Activated T-cell treated with anti-CD3 and anti-CD28 coated beads, Interleukin-2, amount 50 U/mL, for 48 hours (primary cell): ENCODE measurements at regions not wholly inside any gene's neighbourhood (a gene's known extent, or its start where the extent isn't known, plus 50 kb on each side); places are given as distances from the start of the nearest gene placed in this dataset.
"Not testable (repeated sequence)": the region's sequence is repeated elsewhere in the genome, so short reads cannot be mapped to it uniquely, and the experiment has no call there.

Source experiments
- DNase-seq, 2 experiments: peaks; one replicate each; pipeline ENCODE4 v3.0.0-alpha.2; 2020

DNA sequence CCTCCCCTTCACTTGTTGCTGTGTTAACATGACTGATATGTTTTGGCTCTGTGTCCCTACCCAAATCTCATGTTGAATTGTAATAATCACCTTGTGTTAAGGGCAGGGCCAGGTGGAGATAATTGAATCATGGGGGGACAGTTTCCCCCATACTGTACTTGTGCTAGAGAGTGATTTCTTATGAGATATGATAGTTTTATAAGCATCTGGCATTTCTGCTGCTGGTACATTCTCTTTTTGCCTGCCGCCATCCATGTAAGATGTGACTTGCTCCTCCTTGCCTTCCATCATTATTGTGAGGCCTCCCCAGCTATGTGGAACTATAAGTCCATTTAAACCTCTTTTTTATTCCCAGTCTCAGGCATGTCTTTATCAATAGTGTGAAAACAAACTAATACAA lies 185.0 kb downstream of the TBX18 start:
- no peak for DNase-seq

DNA sequence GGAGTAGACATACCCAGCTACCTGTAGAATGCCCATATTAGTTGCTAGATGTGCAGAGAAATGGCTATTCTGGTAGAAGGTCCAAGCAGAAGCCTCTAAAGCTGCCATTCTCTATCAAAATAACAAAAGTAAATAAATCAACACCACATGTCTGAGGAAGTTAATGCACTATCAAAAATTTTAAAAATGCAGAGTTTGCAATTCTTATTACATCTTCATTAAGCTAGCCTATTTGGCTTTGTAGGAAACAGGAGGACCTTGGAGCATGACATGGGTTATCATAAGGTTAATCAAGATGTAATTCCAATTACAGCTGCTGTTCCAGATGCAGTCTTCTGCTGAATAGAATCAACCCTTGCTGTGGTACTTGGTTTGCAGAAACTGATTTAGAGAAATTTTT lies 188.4 kb downstream of the TBX18 start:
- DNase-seq: no peak

DNA sequence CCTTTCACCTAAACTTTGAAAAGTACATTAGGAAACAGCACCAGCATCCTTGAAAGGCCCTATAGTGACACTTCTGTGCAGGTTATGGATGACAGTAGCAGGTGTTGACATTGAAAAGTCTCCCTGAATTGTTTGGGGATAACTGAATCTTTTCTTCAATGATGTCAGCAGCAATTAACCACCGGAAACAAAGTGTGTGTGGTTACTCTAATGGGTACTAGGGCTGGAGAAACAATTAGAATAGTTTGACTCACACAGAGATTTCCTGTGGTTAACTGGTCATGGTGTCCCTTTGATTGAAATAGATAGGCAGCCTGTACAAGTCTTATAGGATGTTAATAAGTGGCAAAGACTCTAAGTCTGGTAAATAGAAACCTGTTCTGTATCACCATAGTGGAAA lies 189.1 kb downstream of the TBX18 start:
- no peak for DNase-seq

DNA sequence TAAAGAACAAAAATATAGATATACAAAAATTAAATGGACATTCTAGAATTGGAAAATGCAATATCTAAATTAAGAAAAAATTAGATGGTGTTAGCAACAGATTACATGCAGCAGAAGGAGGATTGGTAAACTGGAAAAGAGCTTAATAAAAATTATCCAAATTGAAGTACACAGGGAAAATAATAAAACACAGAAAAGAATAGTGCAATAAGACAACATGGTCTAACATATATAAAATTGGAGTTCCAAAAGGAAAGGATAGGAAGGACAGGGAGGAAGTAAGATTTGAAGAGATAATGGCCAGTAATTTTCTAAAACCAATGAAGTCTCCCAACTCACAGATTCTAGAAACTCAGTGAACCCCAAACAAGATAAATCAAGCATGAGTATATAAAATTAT lies 194.5 kb downstream of the TBX18 start:
- no peak for DNase-seq

DNA sequence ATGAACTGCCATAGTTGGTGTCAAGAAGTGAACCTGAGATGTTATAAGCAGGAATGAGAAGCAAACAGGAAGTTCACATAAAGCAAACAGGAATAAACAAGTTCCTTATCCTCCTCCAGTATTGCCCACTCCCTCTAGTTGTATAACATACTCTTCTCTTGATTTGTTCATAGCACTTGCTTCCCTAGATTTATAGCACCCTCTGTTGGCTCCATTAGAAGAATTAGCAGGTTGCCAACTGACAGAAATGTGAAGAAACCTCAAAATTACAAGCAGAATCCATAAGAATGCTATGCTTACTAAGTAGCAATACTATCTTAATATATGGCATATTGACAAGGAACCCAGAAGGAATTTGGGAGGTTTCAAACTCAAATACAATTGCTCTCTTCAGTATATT lies 195.4 kb downstream of the TBX18 start:
- no peak for DNase-seq

DNA sequence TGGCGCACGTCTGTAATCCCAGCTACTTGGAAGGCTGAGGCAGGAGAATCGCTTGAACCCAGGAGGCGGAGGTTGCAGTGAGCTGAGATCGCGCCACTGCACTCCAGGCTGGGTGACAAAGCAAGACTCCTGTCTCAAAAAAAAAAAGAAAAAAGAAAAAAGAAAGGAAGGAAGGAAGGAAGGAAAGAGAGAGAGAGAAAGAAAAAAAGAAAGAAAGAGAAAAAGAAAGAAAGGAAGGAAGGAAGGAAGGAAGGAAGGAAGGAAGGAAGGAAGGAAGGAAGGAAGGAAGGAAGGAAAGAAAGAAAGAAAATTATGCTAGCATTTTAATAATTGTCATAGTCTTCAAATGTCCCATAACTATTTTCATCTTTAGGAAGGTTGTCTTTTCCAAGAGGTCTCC lies 198.7 kb downstream of the TBX18 start:
- not testable (repeated sequence) for DNase-seq

DNA sequence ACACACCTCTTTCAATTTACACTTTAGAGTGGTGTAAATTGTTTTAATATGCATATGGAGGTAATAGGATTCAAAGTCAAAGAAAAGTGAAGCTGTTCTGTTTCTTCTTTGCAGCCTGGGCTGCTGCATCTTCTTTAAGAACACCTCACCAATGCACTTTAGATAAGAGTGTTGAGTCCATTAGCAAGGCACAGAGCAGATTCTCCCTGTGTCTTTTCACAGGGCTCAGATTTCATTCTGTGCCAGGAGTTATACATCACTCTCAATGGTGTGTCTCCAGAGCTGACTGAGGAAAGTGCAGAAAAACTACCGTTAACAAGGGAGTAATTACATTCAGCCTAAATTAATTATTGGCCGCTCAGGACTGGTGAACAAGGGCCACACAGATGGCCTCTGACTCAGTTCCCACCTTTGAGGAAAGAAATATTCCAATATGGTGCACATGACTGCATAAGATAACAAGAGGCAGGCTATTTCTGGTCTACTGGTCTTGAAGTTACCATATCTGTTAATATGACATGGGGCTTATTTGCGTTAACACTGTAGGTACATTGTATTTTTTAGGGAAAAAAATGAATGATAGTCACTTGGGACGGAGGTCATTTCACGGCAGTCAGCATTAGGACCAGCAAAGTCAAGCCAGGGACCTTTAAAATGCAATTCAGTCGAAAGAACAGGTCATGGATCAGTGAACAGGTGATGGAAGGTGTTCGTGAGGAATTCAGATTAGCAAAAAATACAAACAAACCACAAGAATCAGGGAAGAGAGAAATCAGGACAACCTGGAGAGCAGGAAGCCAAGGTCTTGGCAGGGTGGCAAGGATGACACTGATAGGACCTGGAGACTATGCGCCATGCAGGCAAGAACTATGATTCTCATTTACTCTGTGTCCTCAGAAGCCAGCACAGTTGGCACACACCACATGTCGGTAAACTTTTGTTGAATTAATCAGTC lies 203.7 kb downstream of the TBX18 start:
- DNase-seq: no peak

DNA sequence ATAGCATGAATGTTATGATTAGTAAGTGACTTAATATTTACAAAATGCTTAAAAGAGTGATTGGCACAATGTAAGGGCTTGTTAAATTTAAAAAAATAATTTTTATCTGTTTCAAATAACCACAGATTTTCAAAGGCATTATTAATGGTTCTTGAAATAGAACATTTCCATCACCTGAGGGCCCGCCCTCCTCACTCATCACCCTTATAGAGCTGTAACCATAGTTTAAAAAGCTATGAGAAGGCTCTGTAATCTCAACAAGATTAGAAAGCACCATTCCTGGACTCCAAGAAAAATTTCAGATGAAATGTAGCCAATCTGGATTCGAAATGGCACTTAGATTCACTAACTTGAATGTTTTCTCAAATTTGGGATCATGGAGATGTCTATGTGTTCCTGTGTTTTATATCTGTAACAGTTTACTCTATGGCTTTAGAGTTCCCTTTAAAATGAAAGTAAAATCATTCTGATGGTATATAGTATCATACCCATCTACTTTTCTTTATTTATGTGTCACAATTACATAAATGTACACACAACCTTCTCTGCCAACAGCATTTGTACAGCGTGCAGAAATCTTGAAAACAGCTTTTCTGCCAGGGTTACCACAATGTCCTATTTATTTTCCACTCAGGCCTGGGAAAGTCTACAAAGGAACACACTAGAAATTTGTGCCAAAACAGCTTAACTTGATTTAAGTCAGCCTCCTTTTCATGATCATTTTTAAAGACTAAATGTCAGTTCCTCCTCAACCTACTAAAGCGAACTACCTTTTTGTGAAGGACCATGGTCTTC lies 207.7 kb downstream of the TBX18 start:
- no peak for DNase-seq

DNA sequence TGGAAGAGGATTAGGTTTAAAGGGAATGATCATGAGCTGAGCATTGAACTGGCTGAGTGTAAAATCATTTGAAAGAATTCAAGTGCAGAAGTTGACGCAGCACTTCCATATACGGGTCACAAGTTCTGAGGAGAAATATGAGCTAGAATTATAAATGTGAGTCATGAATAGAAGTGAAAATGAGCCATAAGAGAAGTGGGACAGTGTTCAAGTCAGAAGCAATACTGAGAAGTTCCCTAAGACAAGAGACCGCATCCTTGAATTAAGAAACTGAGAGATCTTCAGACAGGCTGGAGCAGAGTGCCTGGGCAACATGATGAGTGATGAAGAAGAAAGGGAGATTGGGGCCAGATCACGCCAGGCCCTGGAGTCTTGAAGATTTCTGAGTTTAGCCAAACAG lies 209.7 kb downstream of the TBX18 start:
- no peak for DNase-seq

DNA sequence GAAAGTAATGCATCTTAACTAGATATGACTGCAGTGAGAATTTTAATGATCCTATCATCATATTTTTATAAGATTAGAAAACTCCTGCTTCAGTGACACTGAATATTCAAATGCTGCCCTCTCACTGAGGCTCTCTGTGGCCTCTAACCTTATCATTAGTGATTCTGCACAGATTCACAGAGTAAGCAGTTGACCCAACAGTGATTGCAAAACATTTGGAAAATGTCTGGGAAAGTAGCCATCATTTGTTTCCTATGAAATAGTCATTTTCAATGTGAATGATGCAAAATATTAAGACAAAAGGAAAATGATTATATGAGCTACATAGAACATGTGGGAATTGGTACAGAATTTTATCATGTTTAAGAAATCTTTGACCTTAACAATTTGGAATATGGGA lies 210.3 kb downstream of the TBX18 start:
- DNase-seq: no peak

DNA sequence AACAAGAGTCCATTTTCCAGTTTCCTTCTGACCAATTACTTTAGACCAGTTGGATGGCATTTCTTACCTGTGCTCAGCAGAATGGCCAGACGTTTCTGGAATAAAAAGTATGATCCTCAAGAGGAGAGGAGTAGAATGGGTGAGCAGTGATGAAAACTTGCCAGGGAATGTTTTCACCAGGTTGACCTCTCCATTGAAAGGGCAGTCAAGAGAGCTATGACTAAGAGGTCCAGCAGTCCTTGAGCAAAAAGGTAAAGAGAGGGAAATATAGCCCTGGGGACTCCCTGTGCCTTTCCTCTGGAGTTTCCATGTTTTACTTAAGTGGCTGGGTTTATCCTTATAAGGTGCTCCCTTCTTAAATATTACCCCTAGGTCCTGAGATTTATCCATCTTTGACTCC lies 210.9 kb downstream of the TBX18 start:
- DNase-seq: no peak

DNA sequence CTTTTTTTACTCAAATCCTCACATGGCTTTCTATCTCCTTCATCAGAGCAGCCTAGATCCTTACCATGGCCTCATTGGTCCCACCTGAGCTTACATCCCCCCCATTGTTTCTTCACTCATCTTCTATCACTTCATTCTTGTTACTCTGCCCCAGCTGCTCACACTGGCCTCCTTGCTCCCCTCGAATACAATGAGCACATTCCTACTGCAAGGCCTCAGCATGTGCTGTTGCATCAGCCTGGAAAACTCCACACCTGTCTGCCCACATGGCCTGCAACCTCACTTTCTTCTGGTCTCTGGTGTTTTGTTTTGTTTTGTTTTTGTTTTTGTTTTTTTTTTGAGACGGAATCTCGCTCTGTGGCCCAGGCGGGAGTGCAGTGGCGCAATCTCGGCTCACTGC lies 212.6 kb downstream of the TBX18 start:
- no peak for DNase-seq

DNA sequence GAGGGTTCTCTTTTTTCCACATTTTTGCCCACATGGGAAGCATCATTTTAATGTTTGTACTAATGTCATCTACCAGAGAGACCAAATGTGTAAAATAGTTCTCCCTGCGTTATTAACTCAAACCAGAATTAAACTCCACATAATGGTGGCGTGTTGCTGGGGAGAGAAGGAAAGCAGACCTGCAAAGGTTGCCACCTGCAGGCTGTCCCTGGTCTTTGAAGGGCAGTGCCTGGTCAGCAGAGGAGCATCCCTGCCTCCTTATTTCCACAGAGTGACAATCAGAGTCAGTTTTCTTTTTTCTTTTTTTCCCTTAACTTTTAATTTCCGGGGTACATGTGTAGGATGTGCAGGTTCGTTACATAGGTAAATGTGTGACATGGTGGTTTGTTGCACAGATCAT lies 214.5 kb downstream of the TBX18 start:
- DNase-seq: no peak

DNA sequence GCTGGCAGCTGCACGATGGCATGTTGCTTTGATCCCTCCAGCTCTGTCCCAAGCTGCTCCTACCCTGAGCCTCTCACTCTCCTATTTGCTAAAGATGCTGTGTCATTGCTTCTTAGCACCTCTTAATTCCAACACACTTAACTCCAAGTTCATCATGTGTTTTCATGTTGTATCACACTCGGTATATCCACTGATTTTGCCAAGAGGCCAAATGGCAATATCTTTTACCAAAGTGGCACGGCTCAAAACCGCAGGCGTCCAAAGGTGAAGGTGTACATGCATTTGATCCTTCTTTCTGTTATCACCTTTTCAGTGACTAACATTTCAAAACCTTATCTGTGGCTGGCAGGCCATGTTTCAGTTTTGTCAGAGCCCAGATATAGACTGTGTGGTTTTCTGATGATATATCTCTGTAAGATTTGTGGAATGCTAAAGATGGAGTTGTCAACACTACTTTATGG lies 217.0 kb downstream of the TBX18 start:
- no peak for DNase-seq

DNA sequence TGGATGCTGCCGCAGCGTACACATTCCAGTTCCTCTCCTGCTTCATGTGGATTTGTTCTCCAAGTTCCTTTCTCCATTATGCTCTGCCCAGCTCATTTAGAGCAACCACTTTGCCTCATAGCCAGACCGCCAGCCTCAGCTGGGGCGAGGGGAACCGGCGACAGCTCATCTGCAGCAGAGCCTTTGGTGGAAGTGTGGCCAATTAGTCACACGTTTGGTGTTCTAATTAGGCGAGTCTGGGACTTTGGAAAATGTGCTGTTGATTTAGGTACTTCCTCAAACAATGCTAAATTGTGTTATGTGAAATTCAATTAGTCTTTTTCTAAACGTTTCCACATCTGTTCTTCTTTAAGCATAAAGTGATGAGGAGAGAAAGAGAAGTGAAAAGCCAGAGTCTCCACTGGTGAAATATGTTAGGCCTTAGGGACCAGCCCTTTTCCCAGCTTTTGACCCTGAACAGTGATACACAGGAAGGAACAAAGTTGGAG lies 217.9 kb downstream of the TBX18 start:
- no peak for DNase-seq

DNA sequence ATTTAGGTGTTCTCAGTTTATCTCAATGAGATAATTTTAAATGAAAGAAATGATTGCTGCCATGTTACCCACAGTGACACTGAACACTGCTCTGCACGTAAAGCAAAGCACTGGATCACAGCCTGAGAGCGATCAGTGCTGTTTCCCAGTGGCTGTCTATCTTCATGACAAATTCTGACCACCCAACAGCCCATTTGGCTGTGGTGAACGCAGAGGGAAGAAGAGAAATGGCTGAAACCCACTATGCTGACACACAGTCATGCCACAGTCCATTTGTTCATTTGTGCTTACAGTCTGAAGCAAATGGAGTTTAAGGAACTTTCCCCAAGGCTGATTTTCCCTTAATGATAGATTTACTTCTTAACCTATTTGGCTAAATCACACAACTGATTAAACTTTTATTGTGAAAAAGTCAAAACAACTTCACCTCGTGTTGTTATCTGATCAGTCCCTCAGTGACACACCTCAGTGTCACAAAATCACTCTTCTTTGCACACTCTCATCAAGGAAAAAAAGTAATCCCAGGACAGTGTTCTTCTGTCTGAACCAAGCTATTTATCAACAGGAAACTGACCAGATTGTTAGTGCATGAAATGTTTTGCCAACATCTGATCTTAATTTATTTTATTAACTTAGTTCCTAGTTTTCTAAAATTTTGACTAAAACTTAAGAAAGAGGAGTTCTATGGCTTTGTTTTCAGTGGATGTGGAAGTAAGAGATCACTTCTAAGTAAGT lies 225.1 kb downstream of the TBX18 start:
- no peak for DNase-seq

DNA sequence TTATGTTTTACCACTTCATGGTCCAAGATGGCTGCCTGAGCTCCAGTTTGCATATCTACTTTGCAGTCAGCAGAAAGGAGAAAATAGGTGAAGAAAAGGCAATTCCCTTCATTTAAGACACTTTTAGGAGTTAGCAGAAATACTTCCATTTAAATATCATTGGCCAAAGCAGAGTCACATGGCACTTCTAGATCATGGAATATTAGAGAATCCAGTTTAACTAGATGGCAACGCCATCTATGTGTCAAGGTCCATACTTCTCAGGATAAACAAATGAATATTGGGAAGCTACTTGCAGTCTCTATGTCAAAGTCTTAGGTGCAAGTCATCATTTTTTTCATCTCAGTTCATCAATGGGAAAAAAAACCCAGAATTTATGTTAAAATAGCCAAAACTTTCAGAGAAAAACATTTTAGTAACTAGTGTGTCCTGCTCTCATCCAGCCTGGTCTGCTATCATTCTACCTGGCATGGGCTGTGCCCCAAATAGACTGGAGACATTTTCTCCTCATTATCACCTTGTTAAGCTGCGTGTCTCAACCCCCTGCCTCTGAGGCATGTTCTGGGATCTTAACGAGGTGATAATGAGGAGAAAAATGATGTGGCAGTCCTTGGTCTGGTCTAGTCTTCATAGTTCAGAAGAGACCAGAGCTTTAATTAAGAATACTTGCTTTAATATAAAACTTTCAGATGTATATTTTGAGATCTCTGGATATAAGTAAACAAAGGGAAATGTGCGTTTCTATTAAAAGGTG lies 227.3 kb downstream of the TBX18 start:
- no peak for DNase-seq

DNA sequence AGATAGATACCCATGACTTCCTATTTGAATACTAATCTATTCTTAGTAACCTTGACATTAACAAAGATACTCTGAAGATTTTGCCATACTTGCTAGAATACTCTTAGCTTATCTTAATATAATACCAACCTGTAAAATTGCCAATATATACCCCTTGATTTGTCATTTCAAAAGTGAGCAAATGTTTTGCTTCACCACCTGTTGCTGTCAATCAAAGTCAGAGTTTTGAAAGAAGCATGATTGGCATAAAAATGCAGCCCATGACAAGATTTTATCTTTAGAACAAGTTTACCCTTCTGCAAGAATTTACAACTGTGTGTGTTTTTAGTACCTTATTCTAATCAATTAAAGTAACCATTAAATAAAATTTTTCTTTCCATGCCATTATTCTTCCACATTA lies 236.2 kb downstream of the TBX18 start:
- no peak for DNase-seq

DNA sequence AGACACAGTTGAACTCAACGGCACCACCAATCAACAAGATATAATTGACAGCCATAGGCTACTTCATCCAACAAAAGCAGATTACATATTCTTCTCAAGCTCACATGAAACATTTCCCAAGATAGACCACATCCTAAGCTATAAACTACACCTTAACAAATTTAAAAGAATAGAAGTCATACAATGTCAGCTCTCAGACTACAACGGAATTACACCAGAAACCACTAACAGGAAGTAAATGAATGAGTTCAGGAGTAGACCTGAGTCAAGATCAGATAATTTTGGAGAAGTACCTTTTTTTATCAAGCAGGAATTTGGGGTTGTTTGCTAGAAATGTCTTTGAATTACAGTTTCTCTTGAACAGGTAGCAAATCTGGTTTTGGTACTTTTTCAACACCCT lies 237.8 kb downstream of the TBX18 start:
- no peak for DNase-seq

DNA sequence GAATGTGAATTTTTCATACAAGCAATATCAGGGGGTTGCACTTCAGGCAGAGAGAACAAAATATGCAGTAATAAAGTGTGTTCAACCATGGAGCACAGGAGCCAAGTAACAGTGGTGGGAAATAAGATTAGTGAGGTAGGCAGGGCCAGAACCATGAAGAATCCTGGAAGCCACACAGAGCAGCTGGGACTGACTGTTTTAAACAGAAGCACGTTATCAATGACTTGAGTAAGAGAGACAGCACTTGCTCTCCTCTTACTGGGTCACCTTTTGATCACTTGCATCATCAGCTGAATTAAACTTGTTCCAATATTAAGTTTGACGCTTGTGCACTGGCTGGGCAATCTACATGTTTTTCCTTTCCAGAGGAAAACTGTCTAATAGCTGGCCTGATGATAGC lies 238.5 kb downstream of the TBX18 start:
- no peak for DNase-seq

DNA sequence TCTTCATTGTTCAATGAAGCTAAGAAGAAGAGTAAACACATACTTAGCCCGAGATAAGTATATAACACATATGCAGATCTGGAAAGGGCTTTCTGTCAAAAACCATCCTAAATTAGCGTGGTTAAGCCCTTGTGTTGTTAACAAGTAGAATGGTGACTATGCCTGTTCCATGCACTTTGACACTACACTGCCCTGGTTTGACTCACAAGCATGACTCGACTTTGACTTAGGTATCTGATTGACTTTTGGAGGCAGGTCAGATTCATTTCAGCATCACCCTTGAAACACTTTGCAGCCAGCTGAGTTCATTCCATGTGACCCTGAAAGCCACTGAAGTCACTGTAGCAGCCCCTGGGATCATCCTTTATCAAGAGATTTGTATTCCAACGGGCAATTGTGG lies 239.8 kb downstream of the TBX18 start:
- DNase-seq: no peak

DNA sequence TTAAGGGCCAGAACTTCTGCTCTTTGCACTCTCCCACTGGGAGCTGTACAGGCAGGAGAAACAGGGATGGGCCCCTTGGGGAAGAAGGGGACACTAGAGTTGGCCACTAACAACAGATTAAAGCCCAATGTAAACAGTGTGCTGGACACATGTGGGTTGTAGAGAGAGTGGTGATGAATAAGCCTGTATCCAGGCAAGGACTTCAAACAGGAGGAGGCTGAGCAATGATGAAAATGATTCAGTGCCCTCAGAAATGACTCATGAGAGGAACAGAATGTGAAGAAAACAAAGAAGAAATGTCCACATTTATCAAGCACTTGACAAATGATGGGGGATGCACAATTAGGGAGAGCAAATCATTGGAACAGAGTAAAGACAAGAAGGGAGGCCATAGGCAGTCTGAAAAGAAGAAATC lies 242.3 kb downstream of the TBX18 start:
- DNase-seq: no peak
